WTC11 (cell line): ENCODE measurements at regions not wholly inside any gene's neighbourhood (a gene's known extent, or its start where the extent isn't known, plus 50 kb on each side); places are given as distances from the start of the nearest gene placed in this dataset.

ENCODE experiments used
- ATAC-seq: fragments of 200-7000 bp; cut with Tn5 transposase; 2 replicates; pipeline ENCODE4 v1.10.0; 2021; ENCODE audit warnings: mild to moderate bottlenecking, moderate library complexity
- CTCF ChIA-PET: fragments of 300-600 bp; sonication (Branson Sonifier 250); formaldehyde crosslinking; loops from one replicate; lab custom pipeline; 2021; ENCODE audit warnings: antibody characterized with exemption; lab: Charles Lee
- POLR2A ChIA-PET: fragments of 350-600 bp; sonication (Branson Sonifier 250); formaldehyde crosslinking; loops from one replicate; lab custom pipeline; 2021; ENCODE audit warnings: antibody characterized with exemption; lab: Charles Lee
- DNase-seq: peaks from one replicate; pipeline ENCODE4 v3.0.0; 2021; ENCODE audit warnings: low spot score
- H3K27ac Mint-ChIP-seq: 2 replicates; pipeline ENCODE4 v1.8.0; 2021; ENCODE audit warnings: mixed read lengths
- H3K27me3 Mint-ChIP-seq: 2 replicates; pipeline ENCODE4 v1.8.0; 2021; ENCODE audit warnings: low read depth, mild to moderate bottlenecking, moderate library complexity, mixed read lengths
- H3K36me3 Mint-ChIP-seq: 2 replicates; pipeline ENCODE4 v1.8.0; 2021; ENCODE audit warnings: mixed read lengths
- H3K4me1 Mint-ChIP-seq: 2 replicates; pipeline ENCODE4 v1.8.0; 2022; ENCODE audit warnings: mixed read lengths
- H3K4me3 Mint-ChIP-seq: 2 replicates; pipeline ENCODE4 v1.8.0; 2021; ENCODE audit warnings: mild to moderate bottlenecking, moderate library complexity, mixed read lengths
- H3K9me3 Mint-ChIP-seq: 2 replicates; pipeline ENCODE4 v1.8.0; 2021; ENCODE audit warnings: mixed read lengths
- ESRRA ChIP-seq: sonication (generic); formaldehyde crosslinking; IDR thresholded peaks from 2 replicates; pipeline ENCODE4 v1.8.1; 2022; ENCODE audit warnings: mild to moderate bottlenecking, missing genetic modification reagents, borderline replicate concordance
- KAT7 ChIP-seq: sonication (generic); formaldehyde crosslinking; IDR thresholded peaks from 2 replicates; pipeline ENCODE4 v1.8.1; 2023; ENCODE audit warnings: missing genetic modification reagents, mild to moderate bottlenecking, borderline replicate concordance
- MAX ChIP-seq: sonication (generic); formaldehyde crosslinking; IDR thresholded peaks from 2 replicates; pipeline ENCODE4 v1.8.0; 2022; ENCODE audit warnings: mild to moderate bottlenecking, missing genetic modification reagents
- MLX ChIP-seq: sonication (generic); formaldehyde crosslinking; IDR thresholded peaks from 2 replicates; pipeline ENCODE4 v1.8.1; 2023; ENCODE audit warnings: mild to moderate bottlenecking, missing genetic modification reagents, moderate library complexity
- MYBL2 ChIP-seq: sonication (generic); formaldehyde crosslinking; IDR thresholded peaks from 2 replicates; pipeline ENCODE4 v1.8.1; 2023; ENCODE audit warnings: mild to moderate bottlenecking, moderate library complexity, missing genetic modification reagents
- NFATC4 ChIP-seq: fragments of 250-450 bp; sonication (Bioruptor Pico); IDR thresholded peaks from 2 replicates; pipeline ENCODE4 v1.9.0; 2021; ENCODE audit warnings: mild to moderate bottlenecking
- NFE2L1 ChIP-seq: sonication (generic); formaldehyde crosslinking; IDR thresholded peaks from 2 replicates; pipeline ENCODE4 v1.8.1; 2023; ENCODE audit warnings: missing genetic modification reagents
- NR1H2 ChIP-seq: sonication (generic); formaldehyde crosslinking; IDR thresholded peaks from 2 replicates; pipeline ENCODE4 v1.9.0; 2021; ENCODE audit warnings: mild to moderate bottlenecking, moderate library complexity, missing genetic modification reagents
- TCF7 ChIP-seq: sonication (generic); formaldehyde crosslinking; IDR thresholded peaks from 2 replicates; pipeline ENCODE4 v1.8.0; 2022; ENCODE audit warnings: mild to moderate bottlenecking, low read depth, missing genetic modification reagents, moderate library complexity
- TEAD1 ChIP-seq: sonication (generic); formaldehyde crosslinking; IDR thresholded peaks from 2 replicates; pipeline ENCODE4 v1.8.0; 2022; ENCODE audit warnings: mild to moderate bottlenecking, missing genetic modification reagents
- ZNF121 ChIP-seq: sonication (generic); formaldehyde crosslinking; IDR thresholded peaks from 2 replicates; pipeline ENCODE4 v1.8.0; 2023; ENCODE audit warnings: missing genetic modification reagents
- ZNF232 ChIP-seq: sonication (generic); formaldehyde crosslinking; IDR thresholded peaks from 2 replicates; pipeline ENCODE4 v1.8.0; 2022; ENCODE audit warnings: mild to moderate bottlenecking, missing genetic modification reagents
- ZSCAN18 ChIP-seq: fragments of 250-450 bp; sonication (Bioruptor Pico); IDR thresholded peaks from 2 replicates; pipeline ENCODE4 v2.1.2; 2022; ENCODE audit warnings: mild to moderate bottlenecking, moderate library complexity
- TF ChIP-seq, protein P1 (sequence below): fragments of 250-450 bp; sonication (Bioruptor Pico); IDR thresholded peaks from 2 replicates; pipeline ENCODE4 v1.8.0; 2021; ENCODE audit warnings: mild to moderate bottlenecking
- TF ChIP-seq, protein P2 (sequence below): sonication (generic); formaldehyde crosslinking; IDR thresholded peaks from 2 replicates; pipeline ENCODE4 v1.8.1; 2022; ENCODE audit warnings: low read depth, mild to moderate bottlenecking, moderate library complexity, missing genetic modification reagents, borderline replicate concordance
- TF ChIP-seq, protein P3 (sequence below): fragments of 200-600 bp; IDR thresholded peaks from 2 replicates; pipeline ENCODE4 v1.8.0; 2022; ENCODE audit warnings: antibody characterized with exemption
- TF ChIP-seq, protein P4 (sequence below): sonication (generic); formaldehyde crosslinking; conservative IDR thresholded peaks from 2 replicates; pipeline ENCODE4 v1.8.1; 2022; ENCODE audit warnings: mild to moderate bottlenecking, missing genetic modification reagents

- TF ChIP-seq, protein P1, sequence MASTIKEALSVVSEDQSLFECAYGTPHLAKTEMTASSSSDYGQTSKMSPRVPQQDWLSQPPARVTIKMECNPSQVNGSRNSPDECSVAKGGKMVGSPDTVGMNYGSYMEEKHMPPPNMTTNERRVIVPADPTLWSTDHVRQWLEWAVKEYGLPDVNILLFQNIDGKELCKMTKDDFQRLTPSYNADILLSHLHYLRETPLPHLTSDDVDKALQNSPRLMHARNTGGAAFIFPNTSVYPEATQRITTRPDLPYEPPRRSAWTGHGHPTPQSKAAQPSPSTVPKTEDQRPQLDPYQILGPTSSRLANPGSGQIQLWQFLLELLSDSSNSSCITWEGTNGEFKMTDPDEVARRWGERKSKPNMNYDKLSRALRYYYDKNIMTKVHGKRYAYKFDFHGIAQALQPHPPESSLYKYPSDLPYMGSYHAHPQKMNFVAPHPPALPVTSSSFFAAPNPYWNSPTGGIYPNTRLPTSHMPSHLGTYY (CRISPR knock-in tag): no peak
- TF ChIP-seq NR1H2 (CRISPR knock-in tag) (no peak), TCF7 (CRISPR knock-in tag) (no peak), TEAD1 (no peak), ZNF232 (no peak)
- TF ChIP-seq, protein P2, sequence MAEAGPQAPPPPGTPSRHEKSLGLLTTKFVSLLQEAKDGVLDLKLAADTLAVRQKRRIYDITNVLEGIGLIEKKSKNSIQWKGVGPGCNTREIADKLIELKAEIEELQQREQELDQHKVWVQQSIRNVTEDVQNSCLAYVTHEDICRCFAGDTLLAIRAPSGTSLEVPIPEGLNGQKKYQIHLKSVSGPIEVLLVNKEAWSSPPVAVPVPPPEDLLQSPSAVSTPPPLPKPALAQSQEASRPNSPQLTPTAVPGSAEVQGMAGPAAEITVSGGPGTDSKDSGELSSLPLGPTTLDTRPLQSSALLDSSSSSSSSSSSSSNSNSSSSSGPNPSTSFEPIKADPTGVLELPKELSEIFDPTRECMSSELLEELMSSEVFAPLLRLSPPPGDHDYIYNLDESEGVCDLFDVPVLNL (CRISPR knock-in tag): no peak
Observed at GRCh38 chr7:41415471-41416207, 287.3 kb downstream of the INHBA start (continued).

DNA sequence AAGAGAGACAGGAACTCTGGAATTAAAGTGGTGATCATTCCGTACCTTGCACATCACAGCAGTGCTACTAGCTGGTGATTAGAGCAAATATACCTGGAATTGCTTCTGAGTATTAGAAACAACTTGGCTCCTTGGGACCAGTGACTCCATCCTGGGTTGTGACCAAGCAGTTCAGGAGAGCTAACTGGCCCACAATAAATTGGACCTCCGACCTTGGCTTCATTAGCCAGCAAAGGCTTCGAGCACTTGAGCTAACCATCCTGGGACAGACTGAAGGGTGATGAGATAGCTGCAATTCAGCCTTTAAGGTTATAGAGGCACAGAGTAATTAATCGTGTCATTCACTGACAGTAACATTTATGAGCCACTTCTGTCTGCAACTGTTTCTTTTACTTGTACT is 287.8 kb downstream of the INHBA start:
- CTCF ChIA-PET: no interaction called here
- Mint-ChIP-seq H3K36me3 (no peaks in the 10 kb centered on the region), H3K9me3 (peaks cover 11% of the 10 kb centered on the region)
- no peak for ATAC-seq
- TF ChIP-seq, protein P3, sequence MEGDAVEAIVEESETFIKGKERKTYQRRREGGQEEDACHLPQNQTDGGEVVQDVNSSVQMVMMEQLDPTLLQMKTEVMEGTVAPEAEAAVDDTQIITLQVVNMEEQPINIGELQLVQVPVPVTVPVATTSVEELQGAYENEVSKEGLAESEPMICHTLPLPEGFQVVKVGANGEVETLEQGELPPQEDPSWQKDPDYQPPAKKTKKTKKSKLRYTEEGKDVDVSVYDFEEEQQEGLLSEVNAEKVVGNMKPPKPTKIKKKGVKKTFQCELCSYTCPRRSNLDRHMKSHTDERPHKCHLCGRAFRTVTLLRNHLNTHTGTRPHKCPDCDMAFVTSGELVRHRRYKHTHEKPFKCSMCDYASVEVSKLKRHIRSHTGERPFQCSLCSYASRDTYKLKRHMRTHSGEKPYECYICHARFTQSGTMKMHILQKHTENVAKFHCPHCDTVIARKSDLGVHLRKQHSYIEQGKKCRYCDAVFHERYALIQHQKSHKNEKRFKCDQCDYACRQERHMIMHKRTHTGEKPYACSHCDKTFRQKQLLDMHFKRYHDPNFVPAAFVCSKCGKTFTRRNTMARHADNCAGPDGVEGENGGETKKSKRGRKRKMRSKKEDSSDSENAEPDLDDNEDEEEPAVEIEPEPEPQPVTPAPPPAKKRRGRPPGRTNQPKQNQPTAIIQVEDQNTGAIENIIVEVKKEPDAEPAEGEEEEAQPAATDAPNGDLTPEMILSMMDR: no peak
- TF ChIP-seq MYBL2 (no peak), NFATC4 (no peak), ZSCAN18 (CRISPR knock-in tag) (no peak), ZNF121 (no peak), MAX (no peak), KAT7 (CRISPR knock-in tag) (no peak), NFE2L1 (CRISPR knock-in tag) (no peak), MLX (CRISPR knock-in tag) (no peak), ESRRA (CRISPR knock-in tag) (no peak), NR1H2 (CRISPR knock-in tag) (no peak)
- TF ChIP-seq, protein P2 (CRISPR knock-in tag): no peak
- TF ChIP-seq, protein P4, sequence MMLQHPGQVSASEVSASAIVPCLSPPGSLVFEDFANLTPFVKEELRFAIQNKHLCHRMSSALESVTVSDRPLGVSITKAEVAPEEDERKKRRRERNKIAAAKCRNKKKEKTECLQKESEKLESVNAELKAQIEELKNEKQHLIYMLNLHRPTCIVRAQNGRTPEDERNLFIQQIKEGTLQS (CRISPR knock-in tag): no peak
- TF ChIP-seq, all 79 proteins: peak for 0
- Mint-ChIP-seq H3K27me3 (no peaks in the 10 kb centered on the region), H3K27ac (no peak overlapping the region), H3K4me1 (peaks cover 14% of the 10 kb centered on the region), H3K4me3 (no peak overlapping the region)
- POLR2A ChIA-PET: no interaction called here
- no peak for DNase-seq
